ENCODE measurements at regions not wholly inside any gene's neighbourhood (a gene's known extent, or its start where the extent isn't known, plus 50 kb on each side); places are given as distances from the start of the nearest gene placed in this dataset.

DNA sequence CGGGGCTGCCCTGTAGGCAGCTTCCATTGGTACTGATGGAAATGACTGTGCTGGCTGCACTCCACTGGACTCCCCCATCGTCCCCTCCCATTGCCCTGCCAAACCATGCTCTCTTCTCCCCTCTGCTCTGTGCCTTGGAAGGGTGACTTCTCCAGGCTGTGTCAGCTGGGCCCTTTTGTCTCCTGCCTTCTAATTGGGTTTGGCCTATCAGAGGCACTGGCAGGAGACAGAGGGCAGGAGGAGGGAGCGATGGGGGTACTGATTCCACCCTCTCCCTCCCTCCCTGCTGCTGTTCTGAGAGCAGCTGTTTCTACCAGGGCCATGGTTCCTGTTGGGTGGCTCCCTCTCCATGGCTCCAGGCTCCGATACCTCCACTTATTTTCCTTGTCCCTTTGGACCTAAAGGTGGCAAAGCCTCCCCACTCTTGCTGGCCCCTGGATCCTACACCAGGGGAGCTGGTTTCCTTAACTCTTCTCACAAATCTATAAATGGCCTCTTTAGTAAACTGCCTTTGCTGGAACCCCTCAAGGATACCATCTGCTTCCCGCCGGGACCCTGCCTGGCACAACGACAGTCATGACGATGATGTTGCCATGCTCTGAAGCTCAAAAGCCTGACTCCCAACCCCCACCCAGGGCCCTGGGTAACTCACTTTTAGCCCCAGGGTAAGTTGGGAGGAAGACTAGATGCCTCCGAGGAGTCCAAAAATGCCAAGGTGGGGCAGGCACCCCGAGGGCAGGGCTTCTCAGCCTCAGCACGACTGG lies 123.8 kb upstream of the RPL38 start:
- no peak for DNase-seq (ENCODE audit: low read depth in 2 of 2)

GRCh38 chr17:74080656-74081582 lies 122.6 kb upstream of the RPL38 start:
- no peak for DNase-seq (ENCODE audit: low read depth in 2 of 2)

GRCh38 chr17:74082886-74083285 lies 120.6 kb upstream of the RPL38 start:
- no peak for DNase-seq (ENCODE audit: low read depth in 2 of 2)

GRCh38 chr17:74083321-74083720 lies 120.2 kb upstream of the RPL38 start:
- no peak for DNase-seq (ENCODE audit: low read depth in 2 of 2)

- DNase-seq (ENCODE audit: low read depth in 2 of 2) = peak in 1 of 2 donors; percentile 3
These were observed 118.0 kb upstream of the RPL38 start for GRCh38 chr17:74085434-74085833.

DNA sequence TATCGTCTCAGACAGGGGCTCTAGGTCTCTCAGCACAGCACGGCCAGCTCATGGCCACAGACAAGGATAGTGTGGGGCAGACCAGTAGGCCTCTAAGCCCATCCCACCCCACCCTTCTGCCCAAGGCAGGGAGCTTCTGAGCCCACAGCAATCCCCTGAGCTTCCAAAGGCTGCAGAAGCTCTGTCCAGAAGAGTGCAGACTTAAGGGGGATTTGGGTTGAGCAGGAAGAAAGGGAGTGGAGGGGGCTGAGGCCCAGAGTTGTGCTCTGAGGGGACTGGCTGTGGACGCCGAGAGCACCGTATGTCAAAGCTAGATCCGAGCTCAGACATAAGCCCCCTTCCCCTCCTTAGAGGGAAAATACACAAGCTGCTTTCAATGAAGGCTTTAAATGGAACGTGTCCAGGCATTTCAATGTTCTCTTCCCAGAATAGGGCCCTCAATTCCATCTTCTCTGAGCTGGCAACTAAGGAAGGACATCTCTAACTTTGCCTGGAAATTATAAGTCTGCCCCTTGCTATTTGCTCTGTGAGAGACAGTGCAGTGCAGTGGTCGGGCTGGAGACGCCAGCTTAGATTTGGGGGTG lies 116.4 kb upstream of the RPL38 start:
- no peak for DNase-seq (ENCODE audit: low read depth in 2 of 2)

DNA sequence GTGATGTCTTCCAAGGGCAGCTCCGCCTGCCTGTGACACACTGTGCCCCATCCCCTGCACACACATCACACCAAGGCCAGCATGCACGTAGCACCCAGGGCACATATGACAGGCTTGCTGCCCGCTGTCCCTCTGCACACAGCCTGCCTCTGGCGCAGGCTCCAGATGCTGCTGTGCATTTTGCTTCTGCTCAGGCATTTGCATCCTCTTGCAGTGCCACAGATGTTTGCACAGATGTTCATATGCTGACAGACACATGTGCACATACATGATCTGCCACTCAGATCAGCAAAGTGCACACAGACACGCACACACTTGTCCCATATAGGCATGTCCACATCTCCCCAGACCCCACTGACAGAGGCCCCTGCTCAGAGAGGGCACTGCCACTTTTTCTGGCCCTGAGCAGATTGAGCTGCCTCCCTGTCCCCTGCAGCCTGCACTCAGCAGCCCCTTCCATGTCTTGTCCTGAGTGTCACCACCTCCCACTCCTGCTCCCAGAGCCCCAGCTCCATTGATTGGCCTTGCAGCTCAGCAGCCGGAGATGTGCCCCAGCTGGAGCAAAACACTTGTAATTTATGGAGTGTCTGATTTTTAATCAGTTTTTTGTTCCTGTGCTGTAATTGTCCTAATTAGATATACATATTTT lies 115.1 kb upstream of the RPL38 start:
- DNase-seq (ENCODE audit: low read depth in 2 of 2) = no peak

- DNase-seq (ENCODE audit: low read depth in 2 of 2) = no peak
These were observed 114.5 kb upstream of the RPL38 start for GRCh38 chr17:74088934-74089329.

GRCh38 chr17:74089380-74089779 lies 114.1 kb upstream of the RPL38 start:
- DNase-seq (ENCODE audit: low read depth in 2 of 2) = no peak

DNA sequence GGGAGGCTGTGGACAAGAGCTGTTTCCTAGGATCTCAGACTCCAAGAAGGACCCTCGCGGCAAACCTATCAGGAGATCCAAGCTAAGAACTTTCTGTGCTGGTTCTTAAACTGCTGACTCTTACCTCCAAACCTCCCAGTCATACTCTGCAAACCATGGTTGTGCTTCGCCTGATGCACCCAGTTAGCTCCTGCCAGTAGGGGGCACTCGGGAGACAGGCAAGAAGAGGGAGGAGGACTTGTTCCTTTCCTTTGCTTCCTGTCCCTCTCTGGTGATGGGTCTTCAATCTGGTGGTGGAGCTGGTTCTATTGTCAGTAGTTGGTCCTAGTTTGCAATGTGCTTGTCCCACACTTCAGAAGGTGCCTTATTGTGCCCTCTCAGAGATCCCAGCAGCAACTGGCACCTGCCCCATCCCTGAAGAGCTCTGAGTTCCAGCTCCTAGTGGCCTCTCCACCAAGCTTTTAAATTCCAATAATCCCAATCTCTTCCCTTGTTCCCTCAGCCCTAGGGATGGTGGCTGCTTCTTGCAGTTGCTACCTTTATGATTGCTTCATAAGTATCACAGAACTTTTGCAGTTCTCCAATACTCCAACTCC lies 113.5 kb upstream of the RPL38 start:
- DNase-seq (ENCODE audit: low read depth in 2 of 2) = peak; percentile 3 to 28

GRCh38 chr17:74094651-74095050 lies 108.8 kb upstream of the RPL38 start:
- DNase-seq (ENCODE audit: low read depth in 2 of 2) = no peak

DNA sequence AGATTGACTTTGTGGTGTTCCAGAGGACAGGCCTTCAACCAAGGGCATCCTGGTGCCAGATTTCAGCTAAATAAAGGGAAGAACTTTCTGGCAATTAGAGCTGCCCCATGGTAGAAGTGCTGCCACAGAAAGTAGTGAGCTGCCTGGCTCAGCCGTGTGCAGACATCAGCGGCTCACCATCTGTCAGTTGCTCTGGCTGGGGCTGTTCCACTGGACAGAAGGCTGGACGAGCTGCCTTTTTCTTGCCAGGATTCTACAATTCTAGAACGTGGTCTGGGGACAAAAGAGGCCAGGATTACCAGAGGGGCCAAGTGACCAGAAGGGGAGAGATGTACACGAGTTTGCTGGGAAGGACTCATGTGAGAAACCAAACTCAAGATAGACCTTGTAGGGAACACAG lies 107.0 kb upstream of the RPL38 start:
- DNase-seq (ENCODE audit: low read depth in 2 of 2) = no peak

GRCh38 chr17:74097450-74098135 lies 105.9 kb upstream of the RPL38 start:
- DNase-seq (ENCODE audit: low read depth in 2 of 2) = no peak

GRCh38 chr17:74098136-74099024 lies 105.1 kb upstream of the RPL38 start:
- DNase-seq (ENCODE audit: low read depth in 2 of 2) = no peak

- DNase-seq (ENCODE audit: low read depth in 2 of 2) = no peak
These were observed 103.8 kb upstream of the RPL38 start for GRCh38 chr17:74099442-74100340.

GRCh38 chr17:74104921-74105320 lies 98.6 kb upstream of the RPL38 start:
- no peak for DNase-seq (ENCODE audit: low read depth in 2 of 2)

GRCh38 chr17:74107107-74107506 lies 96.4 kb upstream of the RPL38 start:
- DNase-seq (ENCODE audit: low read depth in 2 of 2) = no peak

DNA sequence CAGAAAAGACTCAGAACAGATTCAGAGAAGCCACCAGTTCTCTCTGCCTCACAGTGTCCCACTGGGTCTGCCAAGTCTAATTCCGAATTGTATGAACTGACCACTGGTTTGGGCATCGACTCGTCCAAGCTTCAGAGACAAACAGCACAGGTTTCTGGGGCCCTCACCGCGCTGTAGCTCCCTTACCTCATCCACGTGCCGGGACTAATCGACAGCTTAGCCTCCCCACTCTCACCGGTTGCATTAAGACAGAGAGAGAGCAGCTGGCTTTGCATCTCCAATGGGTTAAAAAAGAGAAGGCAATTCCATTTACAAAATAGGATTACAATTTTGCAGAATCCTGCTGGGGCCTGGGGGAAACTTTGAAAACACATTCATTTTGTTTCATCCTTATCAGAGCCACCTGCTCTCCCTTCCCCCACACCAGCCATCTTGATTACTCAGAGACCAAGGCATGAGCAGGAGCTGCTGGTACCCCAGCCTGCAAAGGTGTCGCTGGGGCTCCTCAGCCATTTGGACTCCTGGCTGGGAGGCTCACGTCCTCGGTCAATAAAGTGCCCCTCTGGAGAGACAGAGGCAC lies 95.3 kb upstream of the RPL38 start:
- no peak for DNase-seq (ENCODE audit: low read depth in 2 of 2)
